AML-193 (cell line): ENCODE measurements at regions not wholly inside any gene's neighbourhood (a gene's known extent, or its start where the extent isn't known, plus 50 kb on each side); places are given as distances from the start of the nearest gene placed in this dataset.

ENCODE experiments used
- DNase-seq, 2 experiments: peaks; one replicate each; lab custom pipeline; 2025; lab: John Stamatoyannopoulos, UW

DNA sequence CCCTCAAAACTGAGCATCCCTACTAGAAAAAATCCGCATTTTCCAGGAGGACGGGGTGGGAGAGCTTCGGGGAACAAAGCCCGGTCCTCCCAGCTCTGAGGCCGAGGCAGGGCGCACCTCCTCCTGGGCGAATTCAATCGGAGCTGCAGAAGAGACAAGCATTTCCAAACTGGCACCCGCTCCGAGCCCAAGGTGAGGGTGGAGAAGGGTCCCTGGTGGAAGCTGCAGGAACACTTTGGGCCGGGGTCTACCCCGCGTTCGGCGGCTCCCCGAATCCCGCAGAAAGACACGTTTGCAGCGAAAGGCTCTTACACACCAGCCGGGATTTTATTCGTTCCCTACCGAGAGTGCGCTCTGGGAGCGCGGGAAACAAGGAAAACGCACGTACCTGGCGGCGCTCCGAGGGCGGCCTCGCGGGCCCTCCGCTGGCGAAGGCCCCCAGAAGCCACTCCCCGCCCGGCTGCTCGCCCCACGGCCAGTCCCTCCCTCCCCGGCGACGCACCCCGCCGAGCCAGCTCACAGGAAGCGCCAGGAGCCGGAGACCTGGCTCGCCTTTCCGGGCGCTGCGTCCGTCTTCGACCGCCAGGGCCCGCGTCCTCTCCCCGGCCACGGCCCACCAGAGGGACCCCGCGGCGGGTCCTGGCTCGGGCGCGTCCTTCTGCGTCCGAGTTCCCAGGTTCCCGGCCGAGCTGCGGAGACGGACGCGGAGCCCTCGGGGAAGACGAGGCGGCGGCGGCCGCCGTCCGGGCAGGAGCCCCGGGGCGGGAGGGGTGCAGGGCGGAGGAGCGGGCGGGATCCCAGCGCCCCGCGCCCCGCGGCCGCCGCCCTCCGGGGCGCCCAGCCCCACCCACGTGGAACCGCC is 49.8 kb upstream of the BAHCC1 start:
- DNase-seq, result peak; percentile 79
